IMR-90 (cell line): ENCODE measurements at regions not wholly inside any gene's neighbourhood (a gene's known extent, or its start where the extent isn't known, plus 50 kb on each side); places are given as distances from the start of the nearest gene placed in this dataset.

ENCODE experiments used
- ATAC-seq: fragments of 200-7000 bp; cut with Tn5 transposase; 2 replicates; pipeline ENCODE4 v1.9.1; 2020; ENCODE audit warnings: low read depth, mild to moderate bottlenecking, moderate library complexity
- BruUV-seq: library from RNA; stranded (reverse); fragments of 400-500 nt; replicated peaks from 2 replicates; lab custom pipeline; 2021; lab: Mats Ljungman, UMichigan
- CTCF ChIA-PET: fragments of 300-600 bp; formaldehyde crosslinking; extraction: SDS; loops from one replicate; lab custom pipeline; 2021; ENCODE audit warnings: antibody characterized with exemption; lab: Yijun Ruan, JAX
- POLR2A ChIA-PET: fragments of 300-600 bp; sonication (Branson Sonifier 250); formaldehyde crosslinking; loops from one replicate; lab custom pipeline; 2022; ENCODE audit warnings: antibody characterized with exemption; ENCODE audit not compliant: unreplicated experiment; lab: Charles Lee
- DNase-seq: peaks from one replicate; pipeline ENCODE4 v3.0.0; 2013
- H2AFZ ChIP-seq: replicated peaks from 2 replicates; pipeline ENCODE3; 2013; ENCODE audit warnings: low read length, mild to moderate bottlenecking; ENCODE audit not compliant: poor library complexity
- H2AK5ac ChIP-seq: 2 replicates; pipeline ENCODE4 v1.6.1; 2013; ENCODE audit warnings: low read depth, low read length, inconsistent platforms
- H2AK9ac ChIP-seq: replicated peaks from 2 replicates; pipeline ENCODE3; 2013; ENCODE audit warnings: mild to moderate bottlenecking, low read depth, low read length, moderate library complexity; ENCODE audit not compliant: poor library complexity
- H2BK120ac ChIP-seq: 2 replicates; pipeline ENCODE4 v1.6.1; 2013; ENCODE audit warnings: low read depth, low read length, inconsistent platforms
- H2BK15ac ChIP-seq: 3 replicates; pipeline ENCODE4 v1.6.1; 2013; ENCODE audit warnings: low read depth, low read length, inconsistent platforms
- H2BK20ac ChIP-seq: 2 replicates; pipeline ENCODE4 v1.6.1; 2013; ENCODE audit warnings: low read depth, mild to moderate bottlenecking, inconsistent platforms, low read length, moderate library complexity
- H2BK5ac ChIP-seq: 2 replicates; pipeline ENCODE4 v1.6.1; 2013; ENCODE audit warnings: mild to moderate bottlenecking, low read depth, low read length, inconsistent platforms; ENCODE audit not compliant: poor library complexity, severe bottlenecking
- H3K14ac ChIP-seq: replicated peaks from 2 replicates; pipeline ENCODE4 v1.6.1; 2013; ENCODE audit warnings: low read depth, low read length, inconsistent platforms
- H3K18ac ChIP-seq: 2 replicates; pipeline ENCODE4 v1.6.1; 2013; ENCODE audit warnings: low read depth, low read length, control low read depth
- H3K23ac ChIP-seq: 2 replicates; pipeline ENCODE4 v1.6.1; 2013; ENCODE audit warnings: low read depth, low read length, inconsistent platforms
- H3K27ac ChIP-seq: 2 replicates; pipeline ENCODE4 v1.5.1; 2013; ENCODE audit warnings: mild to moderate bottlenecking, control low read depth, low read length; ENCODE audit not compliant: insufficient read depth
- H3K27me3 ChIP-seq: 2 replicates; pipeline ENCODE4 v1.6.1; 2013; ENCODE audit warnings: low read length; ENCODE audit not compliant: control insufficient read depth, insufficient read depth
- H3K36me3 ChIP-seq: 2 replicates; pipeline ENCODE4 v1.6.1; 2013; ENCODE audit warnings: low read length, mixed read lengths; ENCODE audit not compliant: control insufficient read depth, insufficient read depth
- H3K4ac ChIP-seq: 2 replicates; pipeline ENCODE4 v1.6.1; 2013; ENCODE audit warnings: low read depth, low read length, inconsistent platforms
- H3K4me1 ChIP-seq: 2 replicates; pipeline ENCODE4 v1.6.1; 2013; ENCODE audit warnings: low read length, mixed read lengths; ENCODE audit not compliant: control insufficient read depth, insufficient read depth
- H3K4me2 ChIP-seq: 2 replicates; pipeline ENCODE4 v1.6.1; 2013; ENCODE audit warnings: low read depth, mild to moderate bottlenecking, control low read depth, low read length, moderate library complexity
- H3K4me3 ChIP-seq: 2 replicates; pipeline ENCODE4 v1.5.1; 2013; ENCODE audit warnings: low read depth, mild to moderate bottlenecking, control low read depth, low read length, moderate library complexity; ENCODE audit not compliant: insufficient read depth
- H3K56ac ChIP-seq: 2 replicates; pipeline ENCODE4 v1.6.1; 2013; ENCODE audit warnings: low read length, inconsistent platforms; ENCODE audit not compliant: insufficient read depth; ENCODE audit errors: extremely low read depth
- H3K79me1 ChIP-seq, 2 experiments: 2 replicates each; pipeline ENCODE4 v1.6.1; 2013; ENCODE audit warnings: low read length in 2 of 2, inconsistent platforms in 1 of 2, low read depth in 1 of 2
- H3K9ac ChIP-seq: 2 replicates; pipeline ENCODE4 v1.6.1; 2013; ENCODE audit warnings: low read depth, low read length, control low read depth
- H3K9me1 ChIP-seq: 2 replicates; pipeline ENCODE4 v1.6.1; 2013; ENCODE audit warnings: low read length, inconsistent platforms; ENCODE audit not compliant: insufficient read depth
- H3K9me3 ChIP-seq: 2 replicates; pipeline ENCODE4 v1.6.1; 2013; ENCODE audit warnings: low read length; ENCODE audit not compliant: control insufficient read depth, insufficient read depth
- H4K20me1 ChIP-seq: 2 replicates; pipeline ENCODE4 v1.6.1; 2013; ENCODE audit warnings: low read length, inconsistent platforms; ENCODE audit not compliant: insufficient read depth
- H4K5ac ChIP-seq: 2 replicates; pipeline ENCODE4 v1.6.1; 2013; ENCODE audit warnings: mild to moderate bottlenecking, low read depth, low read length, control low read depth
- H4K8ac ChIP-seq, 2 experiments: 2 replicates each; pipeline ENCODE4 v1.6.1; 2013; ENCODE audit warnings: low read depth in 2 of 2, low read length in 2 of 2, control low read depth in 1 of 2, inconsistent platforms in 1 of 2
- H4K91ac ChIP-seq: 2 replicates; pipeline ENCODE4 v1.6.1; 2013; ENCODE audit warnings: low read depth, low read length, inconsistent platforms; ENCODE audit not compliant: insufficient read depth
- BHLHE40 ChIP-seq: fragments of 150-350 bp; IDR thresholded peaks from 2 replicates; pipeline ENCODE4 v1.6.1; 2016; ENCODE audit warnings: mild to moderate bottlenecking, low read depth, low read length
- CEBPB ChIP-seq: IDR thresholded peaks from 2 replicates; pipeline ENCODE4 v1.6.1; 2012; ENCODE audit warnings: low read depth, low read length, improper control_type of control experiment
- CHD1 ChIP-seq: IDR thresholded peaks from 2 replicates; pipeline ENCODE4 v1.6.1; 2012; ENCODE audit warnings: low read depth, low read length, improper control_type of control experiment
- CTCF ChIP-seq: conservative IDR thresholded peaks from 2 replicates; pipeline ENCODE4 v1.5.1; 2012; ENCODE audit warnings: mild to moderate bottlenecking, low read depth, low read length, improper control_type of control experiment
- FOS ChIP-seq: fragments of 150-350 bp; IDR thresholded peaks from 2 replicates; pipeline ENCODE4 v1.6.1; 2016; ENCODE audit warnings: low read depth, low read length
- MAFK ChIP-seq: IDR thresholded peaks from 2 replicates; pipeline ENCODE4 v1.6.1; 2012; ENCODE audit warnings: low read depth, low read length, improper control_type of control experiment
- MAZ ChIP-seq: IDR thresholded peaks from 2 replicates; pipeline ENCODE4 v1.6.1; 2012; ENCODE audit warnings: low read depth, mild to moderate bottlenecking, low read length, improper control_type of control experiment, moderate library complexity, borderline replicate concordance
- MXI1 ChIP-seq: IDR thresholded peaks from 2 replicates; pipeline ENCODE4 v1.6.1; 2012; ENCODE audit warnings: low read depth, mild to moderate bottlenecking, low read length, moderate library complexity, borderline replicate concordance
- NFE2L2 ChIP-seq: fragments of 150-350 bp; IDR thresholded peaks from 2 replicates; pipeline ENCODE4 v1.6.1; 2016; ENCODE audit warnings: low read depth, mild to moderate bottlenecking, low read length
- POLR2A ChIP-seq: IDR thresholded peaks from 2 replicates; pipeline ENCODE4 v1.6.1; 2012; ENCODE audit warnings: mild to moderate bottlenecking, low read depth, low read length
- RAD21 ChIP-seq: IDR thresholded peaks from 2 replicates; pipeline ENCODE4 v1.6.1; 2012; ENCODE audit warnings: low read length, improper control_type of control experiment
- RCOR1 ChIP-seq: IDR thresholded peaks from 2 replicates; pipeline ENCODE4 v1.6.1; 2012; ENCODE audit warnings: mild to moderate bottlenecking, low read length, improper control_type of control experiment; ENCODE audit not compliant: insufficient replicate concordance
- RFX5 ChIP-seq: IDR thresholded peaks from 2 replicates; pipeline ENCODE4 v1.8.0; 2012; ENCODE audit warnings: low read depth, mild to moderate bottlenecking, low read length, moderate library complexity
- SMC3 ChIP-seq: fragments of 150-350 bp; IDR thresholded peaks from 2 replicates; pipeline ENCODE4 v1.6.1; 2016; ENCODE audit warnings: low read depth, mild to moderate bottlenecking, antibody characterized with exemption, low read length, moderate library complexity
- WGBS, 2 experiments: methylation state at CpG; one replicate each; pipeline versions ENCODE4 v1.1.5 to v1.1.7; 2013; ENCODE audit warnings: missing lambda C conversion rate in 2 of 2; ENCODE audit not compliant: insufficient read length in 1 of 2; ENCODE audit errors: extremely low coverage in 2 of 2; 5-methylcytosine and 5-hydroxymethylcytosine counted together
- dilution Hi-C: fragments of 300-500 bp; cut with HindIII; formaldehyde crosslinking; loops from one replicate; pipeline ENCODE4 v1.14.3; 2018; ENCODE audit warnings: low sequenced_read_pairs; ENCODE audit not compliant: unreplicated experiment
- in situ Hi-C: fragments of 300-500 bp; cut with MboI; formaldehyde crosslinking; loops from 3 replicates; pipeline ENCODE4 v1.14.3; 2019; ENCODE audit warnings: low sequenced_read_pairs, inconsistent platforms, mixed read lengths
- intact Hi-C: fragments of 100-400 bp; cut with micrococcal nuclease; formaldehyde crosslinking; loops from 2 replicates; pipeline ENCODE4 v1.10.0; 2022
- TF ChIP-seq, protein P1 (sequence below): fragments of 150-350 bp; IDR thresholded peaks from 2 replicates; pipeline ENCODE4 v1.6.1; 2016; ENCODE audit warnings: low read depth, mild to moderate bottlenecking, low read length, moderate library complexity, borderline replicate concordance
- TF ChIP-seq, protein P2 (sequence below): fragments of 150-350 bp; IDR thresholded peaks from 2 replicates; pipeline ENCODE4 v1.6.1; 2017; ENCODE audit warnings: mild to moderate bottlenecking, antibody characterized with exemption, low read length, low read depth

DNA sequence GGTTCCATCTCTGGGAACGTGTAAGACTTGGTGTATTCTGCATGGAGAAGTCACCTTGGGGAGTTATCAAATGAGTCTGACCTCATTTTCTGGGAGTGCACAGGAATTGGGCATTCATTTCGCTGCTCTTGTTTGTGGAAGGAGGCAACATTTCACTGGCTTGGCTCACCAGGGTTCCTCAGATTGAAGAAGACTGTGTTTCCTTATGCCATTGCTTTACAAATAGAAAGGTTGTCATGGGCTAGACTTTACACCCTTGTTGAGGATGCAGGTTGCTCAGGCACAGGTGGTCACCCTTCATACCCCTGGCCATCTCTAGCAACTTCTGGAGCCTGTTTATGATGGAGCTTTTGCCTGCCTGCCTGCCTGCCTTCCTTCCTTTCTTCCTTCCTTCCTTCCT lies 114.4 kb downstream of the AASDH start:
- CTCF ChIA-PET, result no interaction called here
- H3K4ac ChIP-seq, result no peak overlapping the region
- in situ Hi-C loops (no loop called here), dilution Hi-C loops (no loop called here), intact Hi-C loops (no loop called here)
- peaks cover 2% of the 10 kb centered on the region; the same call in 1 of the 2 replicates for H3K27me3 ChIP-seq
- H3K56ac ChIP-seq, result no peak overlapping the region
- H2BK5ac ChIP-seq, result no peak overlapping the region
- H3K4me2 ChIP-seq, result no peak overlapping the region
- H3K9me3 ChIP-seq, result no peaks in the 10 kb centered on the region
- no peak overlapping the region for H3K14ac ChIP-seq
- no CpG with 5 or more reads among the region's 2 CpGs for WGBS, 2 experiments
- H3K36me3 ChIP-seq, result no peaks in the 10 kb centered on the region
- no TSS peak for BruUV-seq
- H2BK15ac ChIP-seq, result no peak overlapping the region
- H2AFZ ChIP-seq, result no peak overlapping the region
- H3K4me1 ChIP-seq, result no peaks in the 10 kb centered on the region
- no peak overlapping the region for H4K8ac ChIP-seq
- no peaks in the 10 kb centered on the region for H4K20me1 ChIP-seq
- H3K23ac ChIP-seq, result no peak overlapping the region
- H2AK9ac ChIP-seq, result no peak overlapping the region
- no peak overlapping the region for H2BK20ac ChIP-seq
- no peak for TF ChIP-seq RFX5
- no peak for TF ChIP-seq MAZ
- TF ChIP-seq, protein P1, sequence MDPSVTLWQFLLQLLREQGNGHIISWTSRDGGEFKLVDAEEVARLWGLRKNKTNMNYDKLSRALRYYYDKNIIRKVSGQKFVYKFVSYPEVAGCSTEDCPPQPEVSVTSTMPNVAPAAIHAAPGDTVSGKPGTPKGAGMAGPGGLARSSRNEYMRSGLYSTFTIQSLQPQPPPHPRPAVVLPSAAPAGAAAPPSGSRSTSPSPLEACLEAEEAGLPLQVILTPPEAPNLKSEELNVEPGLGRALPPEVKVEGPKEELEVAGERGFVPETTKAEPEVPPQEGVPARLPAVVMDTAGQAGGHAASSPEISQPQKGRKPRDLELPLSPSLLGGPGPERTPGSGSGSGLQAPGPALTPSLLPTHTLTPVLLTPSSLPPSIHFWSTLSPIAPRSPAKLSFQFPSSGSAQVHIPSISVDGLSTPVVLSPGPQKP, result no peak
- no peak for TF ChIP-seq BHLHE40
- TF ChIP-seq FOS, result no peak
- no peak for TF ChIP-seq RAD21
- no peak for TF ChIP-seq MAFK
- no peak for TF ChIP-seq RCOR1
- TF ChIP-seq CTCF, result no peak
- TF ChIP-seq NFE2L2, result no peak
- no peak for TF ChIP-seq CHD1
- no peak for TF ChIP-seq SMC3
- no peak for TF ChIP-seq CEBPB
- TF ChIP-seq, protein P2, sequence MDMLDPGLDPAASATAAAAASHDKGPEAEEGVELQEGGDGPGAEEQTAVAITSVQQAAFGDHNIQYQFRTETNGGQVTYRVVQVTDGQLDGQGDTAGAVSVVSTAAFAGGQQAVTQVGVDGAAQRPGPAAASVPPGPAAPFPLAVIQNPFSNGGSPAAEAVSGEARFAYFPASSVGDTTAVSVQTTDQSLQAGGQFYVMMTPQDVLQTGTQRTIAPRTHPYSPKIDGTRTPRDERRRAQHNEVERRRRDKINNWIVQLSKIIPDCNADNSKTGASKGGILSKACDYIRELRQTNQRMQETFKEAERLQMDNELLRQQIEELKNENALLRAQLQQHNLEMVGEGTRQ, result no peak
- no peak for TF ChIP-seq POLR2A
- no peak for TF ChIP-seq MXI1
- no peak overlapping the region for H4K91ac ChIP-seq
- H2AK5ac ChIP-seq, result no peak overlapping the region
- no peak overlapping the region for H4K5ac ChIP-seq
- ATAC-seq (no peak), DNase-seq (no peak)
- no peak overlapping the region for H3K27ac ChIP-seq
- H3K18ac ChIP-seq, result no peak overlapping the region
- H2BK120ac ChIP-seq, result no peak overlapping the region
- no peak overlapping the region for H3K9ac ChIP-seq
- POLR2A ChIA-PET, result no interaction called here
- no peaks in the 10 kb centered on the region for H3K9me1 ChIP-seq
- no peaks in the 10 kb centered on the region for H3K79me1 ChIP-seq
- no peak overlapping the region for H3K4me3 ChIP-seq
